ENCODE measurements at regions not wholly inside any gene's neighbourhood (a gene's known extent, or its start where the extent isn't known, plus 50 kb on each side); places are given as distances from the start of the nearest gene placed in this dataset.

DNA sequence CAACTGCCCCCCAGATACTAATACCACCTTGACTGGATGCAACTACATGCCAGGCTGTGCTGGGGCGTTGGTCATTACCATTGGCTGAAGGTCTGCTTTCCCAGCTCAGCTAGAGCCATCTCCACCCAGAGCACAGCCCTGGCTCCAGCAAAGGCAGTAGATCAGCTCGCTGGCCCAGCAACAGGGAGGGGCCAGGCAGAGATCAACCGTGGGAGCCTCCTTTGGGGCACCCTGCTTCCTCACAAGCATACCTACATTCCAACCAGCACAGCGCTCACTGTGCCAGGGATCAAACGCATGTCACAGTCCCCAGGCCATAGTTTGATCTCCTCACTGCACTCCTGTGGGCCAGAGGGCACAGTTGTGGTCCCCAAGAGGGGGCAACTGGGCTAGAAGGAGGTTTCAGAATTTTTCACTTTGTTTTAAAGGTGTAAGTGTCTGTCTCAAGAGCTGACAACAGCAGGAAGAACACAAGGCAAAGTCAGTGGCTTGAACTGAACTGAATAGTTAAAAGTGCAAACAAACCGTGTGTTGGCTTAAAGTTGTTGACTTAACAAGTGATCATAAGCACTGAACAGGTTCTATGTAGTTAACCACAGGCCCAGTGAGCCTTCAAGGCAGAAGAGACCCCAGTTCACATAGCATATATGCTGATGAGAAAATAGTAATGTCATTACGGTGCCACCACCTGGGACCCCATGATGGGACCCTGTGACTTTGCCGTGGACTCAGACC is 70.1 kb upstream of the BZW1 start:
- TF ChIP-seq MYC (IDR thresholded peaks at IDR 0.05; ENCODE audit: low read depth, low read length) (no peak), POLR2A (IDR thresholded peaks at IDR 0.05; ENCODE audit: low read depth, low read length) (no peak), EZH2 (IDR thresholded peaks at IDR 0.05; ENCODE audit: borderline replicate concordance, low read depth, low read length, severe bottlenecking) (no peak), POLR2AphosphoS5 (IDR thresholded peaks at IDR 0.05; ENCODE audit: insufficient read depth, low read depth, low read length) (no peak), FOS (IDR thresholded peaks at IDR 0.05; ENCODE audit: borderline replicate concordance, insufficient read depth, low read length) (no peak), MAX (IDR thresholded peaks at IDR 0.05; ENCODE audit: insufficient read depth, insufficient read length) (no peak), GATA2 (IDR thresholded peaks at IDR 0.05; ENCODE audit: insufficient read depth, insufficient read length, low read depth, low read length) (no peak), JUN (IDR thresholded peaks at IDR 0.05; ENCODE audit: borderline replicate concordance, insufficient read depth, insufficient read length, low read depth) (no peak)
- TF ChIP-seq, protein P1, sequence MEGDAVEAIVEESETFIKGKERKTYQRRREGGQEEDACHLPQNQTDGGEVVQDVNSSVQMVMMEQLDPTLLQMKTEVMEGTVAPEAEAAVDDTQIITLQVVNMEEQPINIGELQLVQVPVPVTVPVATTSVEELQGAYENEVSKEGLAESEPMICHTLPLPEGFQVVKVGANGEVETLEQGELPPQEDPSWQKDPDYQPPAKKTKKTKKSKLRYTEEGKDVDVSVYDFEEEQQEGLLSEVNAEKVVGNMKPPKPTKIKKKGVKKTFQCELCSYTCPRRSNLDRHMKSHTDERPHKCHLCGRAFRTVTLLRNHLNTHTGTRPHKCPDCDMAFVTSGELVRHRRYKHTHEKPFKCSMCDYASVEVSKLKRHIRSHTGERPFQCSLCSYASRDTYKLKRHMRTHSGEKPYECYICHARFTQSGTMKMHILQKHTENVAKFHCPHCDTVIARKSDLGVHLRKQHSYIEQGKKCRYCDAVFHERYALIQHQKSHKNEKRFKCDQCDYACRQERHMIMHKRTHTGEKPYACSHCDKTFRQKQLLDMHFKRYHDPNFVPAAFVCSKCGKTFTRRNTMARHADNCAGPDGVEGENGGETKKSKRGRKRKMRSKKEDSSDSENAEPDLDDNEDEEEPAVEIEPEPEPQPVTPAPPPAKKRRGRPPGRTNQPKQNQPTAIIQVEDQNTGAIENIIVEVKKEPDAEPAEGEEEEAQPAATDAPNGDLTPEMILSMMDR (IDR thresholded peaks at IDR 0.05; ENCODE audit: extremely low read depth in 1 of 2, insufficient read depth in 1 of 2, low read depth in 1 of 2, low read length in 2 of 2), result no peak
- Histone ChIP-seq H2AFZ (ENCODE audit: low read depth, low read length) (peak overlapping the region; percentile 42), H3K79me2 (ENCODE audit: control insufficient read depth, insufficient read depth, low read length) (no peaks in the 10 kb centered on the region), H3K9ac (replicated peaks; ENCODE audit: extremely low read depth, insufficient read depth, low read length) (no peak overlapping the region), H3K27ac (ENCODE audit: insufficient read depth, low read depth, low read length) (no peak overlapping the region), H3K4me1 (ENCODE audit: control insufficient read depth, extremely low read depth, insufficient read depth, low read length) (peaks cover 9% of the 10 kb centered on the region), H3K27me3 (ENCODE audit: control insufficient read depth in 2 of 2, insufficient read depth in 2 of 2, low read length in 2 of 2) (no peaks in the 10 kb centered on the region), H3K9me3 (replicated peaks; ENCODE audit: control insufficient read depth, insufficient read depth, low read length) (no peaks in the 10 kb centered on the region), H3K4me2 (ENCODE audit: insufficient read depth, low read length) (no peak overlapping the region), H3K4me3 (replicated peaks in 1 of 3; ENCODE audit: insufficient read depth in 1 of 3, low read depth in 1 of 3, low read length in 3 of 3) (no peak overlapping the region), H3K9me1 (replicated peaks; ENCODE audit: control insufficient read depth, extremely low read depth, insufficient read depth, low read length) (no peaks in the 10 kb centered on the region), H4K20me1 (replicated peaks; ENCODE audit: control insufficient read depth, extremely low read depth, insufficient read depth, low read length) (no peaks in the 10 kb centered on the region), H3K36me3 (ENCODE audit: control insufficient read depth in 2 of 2, extremely low read depth in 1 of 2, insufficient read depth in 2 of 2, low read length in 2 of 2) (no peaks in the 10 kb centered on the region)
- no peak for DNase-seq (ENCODE audit: low read depth, low spot score)
- ChIA-PET CTCF (interaction anchor here (1.6 kb wide), 2 partner anchors 28 to 29 kb away, joined by 3 to 6 read pairs; no protein-coding TSS in a partner anchor), POLR2A (interaction anchor here (0.8 kb wide), 1 partner anchor 75 kb away, joined by 3 read pairs; no protein-coding TSS in a partner anchor)
- intact Hi-C loops (cut with micrococcal nuclease) (loop anchor here (1.0 kb wide), 2 partner anchors 20 to 70 kb away; partner anchors contain the start of gene BZW1), dilution Hi-C loops (cut with MboI; ENCODE audit: extremely low pct_ligation_motif_present, low sequenced_read_pairs) (no loop called here)
- peak; percentile 8 for FAIRE-seq
- BruUV-seq (replicated peaks), result no TSS peak

Measured in endothelial cell of umbilical vein (primary cell).